HEK293 (cell line): ENCODE measurements at regions not wholly inside any gene's neighbourhood (a gene's known extent, or its start where the extent isn't known, plus 50 kb on each side); places are given as distances from the start of the nearest gene placed in this dataset.

Experiments used
- CTCF ChIA-PET: fragments of 350-600 bp; formaldehyde crosslinking; extraction: SDS; loops from one replicate; lab custom pipeline; 2021; ENCODE audit warnings: antibody characterized with exemption; lab: Yijun Ruan, JAX
- POLR2A ChIA-PET: fragments of 300-600 bp; formaldehyde crosslinking; extraction: SDS; loops from one replicate; lab custom pipeline; 2020; ENCODE audit warnings: antibody characterized with exemption, inconsistent platforms; lab: Yijun Ruan, JAX
- H3K27ac ChIP-seq: fragments of 200-500 bp; sonication (Bioruptor generic); 2 replicates; pipeline ENCODE4 v1.5.1; 2014; ENCODE audit warnings: low read depth, low read length, control low read depth, inconsistent platforms; ENCODE audit errors: extremely low read depth
- H3K36me3 ChIP-seq, 2 experiments: fragments of 200-500 bp in 1 of 2; sonication (Bioruptor generic) in 1 of 2; 1 replicate in 1 of 2; 2 replicates in 1 of 2; pipeline ENCODE4 v1.5.1; 2014 to 2017; ENCODE audit warnings: inconsistent platforms in 2 of 2, low read length in 2 of 2; ENCODE audit not compliant: control insufficient read depth in 2 of 2, insufficient read depth in 1 of 2
- H3K4me1 ChIP-seq: fragments of 200-500 bp; sonication (Bioruptor generic); 2 replicates; pipeline ENCODE4 v1.5.1; 2014; ENCODE audit warnings: mild to moderate bottlenecking, low read length, inconsistent platforms; ENCODE audit not compliant: control insufficient read depth, insufficient read depth
- H3K4me3 ChIP-seq: 2 replicates; pipeline ENCODE4 v1.5.1; 2011; ENCODE audit warnings: low read depth, mild to moderate bottlenecking, control low read depth, low read length, moderate library complexity
- H3K9me3 ChIP-seq: fragments of 200-500 bp; sonication (Bioruptor generic); 2 replicates; pipeline ENCODE4 v1.5.1; 2014; ENCODE audit warnings: low read depth, low read length, inconsistent platforms; ENCODE audit not compliant: control insufficient read depth, insufficient read depth
- EGR2 ChIP-seq: fragments of 450-650 bp; formaldehyde crosslinking; IDR thresholded peaks from 2 replicates; pipeline ENCODE4 v1.5.1; 2016; ENCODE audit warnings: low read depth, missing biosample characterization, missing genetic modification characterization
- FEZF1 ChIP-seq: fragments of 450-650 bp; formaldehyde crosslinking; IDR thresholded peaks from 2 replicates; pipeline ENCODE4 v1.5.1; 2016; ENCODE audit warnings: missing biosample characterization, missing genetic modification characterization
- HOXA7 ChIP-seq: sonication (generic); formaldehyde crosslinking; IDR thresholded peaks from 2 replicates; pipeline ENCODE4 v1.8.1; 2022; ENCODE audit warnings: missing genetic modification reagents, borderline replicate concordance
- HOXC10 ChIP-seq: sonication (generic); formaldehyde crosslinking; IDR thresholded peaks from 2 replicates; pipeline ENCODE4 v1.8.1; 2023; ENCODE audit warnings: mild to moderate bottlenecking, missing genetic modification reagents
- TSHZ1 ChIP-seq: fragments of 450-650 bp; formaldehyde crosslinking; IDR thresholded peaks from 2 replicates; pipeline ENCODE4 v1.5.1; 2016; ENCODE audit warnings: missing biosample characterization, missing genetic modification characterization, borderline replicate concordance
- ZBTB11 ChIP-seq: fragments of 450-650 bp; formaldehyde crosslinking; conservative IDR thresholded peaks from 2 replicates; pipeline ENCODE4 v1.5.1; 2016; ENCODE audit warnings: low read depth, missing biosample characterization, missing genetic modification characterization
- ZBTB44 ChIP-seq: fragments of 450-650 bp; IDR thresholded peaks from 2 replicates; pipeline ENCODE4 v1.5.1; 2018; ENCODE audit warnings: missing biosample characterization, mild to moderate bottlenecking, missing genetic modification characterization
- ZBTB8A ChIP-seq: fragments of 450-650 bp; formaldehyde crosslinking; IDR thresholded peaks from 2 replicates; pipeline ENCODE4 v1.5.1; 2016; ENCODE audit warnings: missing biosample characterization, missing genetic modification characterization
- ZNF398 ChIP-seq: fragments of 450-650 bp; formaldehyde crosslinking; IDR thresholded peaks from 2 replicates; pipeline ENCODE4 v1.5.1; 2017; ENCODE audit warnings: missing biosample characterization, missing genetic modification characterization
- ZNF501 ChIP-seq: fragments of 450-650 bp; formaldehyde crosslinking; IDR thresholded peaks from 2 replicates; pipeline ENCODE4 v1.5.1; 2016; ENCODE audit warnings: missing biosample characterization, missing genetic modification characterization
- ZNF518A ChIP-seq: fragments of 450-650 bp; formaldehyde crosslinking; conservative IDR thresholded peaks from 2 replicates; pipeline ENCODE4 v1.5.1; 2016; ENCODE audit warnings: low read depth, missing biosample characterization, missing genetic modification characterization
- ZNF529 ChIP-seq: fragments of 450-650 bp; formaldehyde crosslinking; IDR thresholded peaks from 2 replicates; pipeline ENCODE4 v1.5.1; 2017; ENCODE audit warnings: missing genetic modification characterization, missing biosample characterization; ENCODE audit not compliant: insufficient replicate concordance
- ZNF548 ChIP-seq: fragments of 450-650 bp; formaldehyde crosslinking; IDR thresholded peaks from 2 replicates; pipeline ENCODE4 v1.5.1; 2016; ENCODE audit warnings: missing biosample characterization, missing genetic modification characterization
- ZNF626 ChIP-seq: fragments of 450-650 bp; sonication (Bioruptor Pico); formaldehyde crosslinking; IDR thresholded peaks from 2 replicates; pipeline ENCODE4 v1.5.1; 2018; ENCODE audit warnings: missing biosample characterization, missing genetic modification characterization, inconsistent platforms
- ZNF785 ChIP-seq: fragments of 450-650 bp; formaldehyde crosslinking; IDR thresholded peaks from 2 replicates; pipeline ENCODE4 v1.5.1; 2016; ENCODE audit warnings: missing biosample characterization, missing genetic modification characterization
- ZNF792 ChIP-seq: fragments of 450-650 bp; formaldehyde crosslinking; IDR thresholded peaks from 2 replicates; pipeline ENCODE4 v1.5.1; 2016; ENCODE audit warnings: missing biosample characterization, missing genetic modification characterization
- ZNF843 ChIP-seq: fragments of 450-650 bp; formaldehyde crosslinking; IDR thresholded peaks from 2 replicates; pipeline ENCODE4 v1.5.1; 2016; ENCODE audit warnings: missing biosample characterization, missing genetic modification characterization

- no peak for TF ChIP-seq FEZF1 (tag by site-specific recombination)
- TF ChIP-seq ZNF792 (tag by site-specific recombination) = no peak
- TF ChIP-seq ZNF626 (tag by site-specific recombination) = no peak
- TF ChIP-seq ZNF501 = no peak
- TF ChIP-seq ZNF548 (tag by site-specific recombination) = no peak
- no peak for TF ChIP-seq ZNF398 (tag by site-specific recombination)
- no peak for TF ChIP-seq ZBTB44 (tag by site-specific recombination)
- TF ChIP-seq, all 188 proteins: peak for 0
Observed at GRCh38 chr2:117058366-117058765, 756.1 kb upstream of the DDX18 start (continued).

GRCh38 chr2:117064021-117064420 lies 750.5 kb upstream of the DDX18 start:
- no peaks in the 10 kb centered on the region for H3K9me3 ChIP-seq
- POLR2A ChIA-PET = no interaction called here

GRCh38 chr2:117065912-117066311 lies 748.6 kb upstream of the DDX18 start:
- no peaks in the 10 kb centered on the region for H3K4me1 ChIP-seq
- POLR2A ChIA-PET = no interaction called here
- no peak overlapping the region for H3K27ac ChIP-seq
- no peak overlapping the region for H3K4me3 ChIP-seq
- no peaks in the 10 kb centered on the region for H3K36me3 ChIP-seq
- H3K9me3 ChIP-seq = no peaks in the 10 kb centered on the region
- CTCF ChIA-PET = no interaction called here
- TF ChIP-seq ZNF785 (tag by site-specific recombination) = no peak
- TF ChIP-seq ZNF843 (tag by site-specific recombination) = no peak
- no peak for TF ChIP-seq ZBTB11 (tag by site-specific recombination)
- TF ChIP-seq EGR2 = no peak
- TF ChIP-seq ZNF518A (tag by site-specific recombination) = no peak

More at GRCh38 chr2:117064021-117064420, 750.5 kb upstream of the DDX18 start:
- H3K27ac ChIP-seq = no peak overlapping the region
- no peaks in the 10 kb centered on the region for H3K4me1 ChIP-seq
- TF ChIP-seq ZNF529 (tag by site-specific recombination) (no peak), ZBTB8A (tag by site-specific recombination) (no peak), HOXA7 (CRISPR knock-in tag) (no peak), TSHZ1 (tag by site-specific recombination) (no peak), HOXC10 (CRISPR knock-in tag) (no peak)
- H3K36me3 ChIP-seq = no peaks in the 10 kb centered on the region
- no peak overlapping the region for H3K4me3 ChIP-seq
- CTCF ChIA-PET = no interaction called here
